Activated CD4-positive, alpha-beta T cell treated with anti-CD3 and anti-CD28 coated beads for 48 hours (primary cell): ENCODE measurements at regions not wholly inside any gene's neighbourhood (a gene's known extent, or its start where the extent isn't known, plus 50 kb on each side); places are given as distances from the start of the nearest gene placed in this dataset.
"Not testable (repeated sequence)": the region's sequence is repeated elsewhere in the genome, so short reads cannot be mapped to it uniquely, and the experiment has no call there.

Source experiments
- DNase-seq: peaks from one replicate; pipeline ENCODE4 v3.0.0-alpha.2; 2020

- no peak for DNase-seq
Measured at GRCh38 chr6:100084316-100084990, 90.4 kb upstream of the MCHR2 start.

DNA sequence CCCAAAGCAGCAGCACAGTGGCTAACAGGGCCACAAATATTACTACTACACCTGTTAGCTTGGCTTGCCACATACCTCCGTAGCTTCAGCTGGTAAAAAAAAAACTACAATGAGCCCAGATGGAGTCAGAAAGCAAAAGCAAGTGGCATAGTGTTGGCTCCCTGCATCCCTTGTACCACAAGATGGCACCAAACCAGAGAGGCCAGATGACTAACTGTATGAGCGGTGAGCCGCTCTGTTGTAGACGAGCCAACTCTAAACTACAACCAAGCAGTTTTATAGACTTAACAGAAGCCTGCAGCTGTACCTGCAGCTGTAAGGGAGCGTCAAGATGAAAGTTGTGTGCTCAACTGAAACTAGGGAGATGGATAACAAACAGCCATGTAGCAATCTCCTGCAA, 84.5 kb upstream of the MCHR2 start:
- peak; percentile 3 for DNase-seq

DNA sequence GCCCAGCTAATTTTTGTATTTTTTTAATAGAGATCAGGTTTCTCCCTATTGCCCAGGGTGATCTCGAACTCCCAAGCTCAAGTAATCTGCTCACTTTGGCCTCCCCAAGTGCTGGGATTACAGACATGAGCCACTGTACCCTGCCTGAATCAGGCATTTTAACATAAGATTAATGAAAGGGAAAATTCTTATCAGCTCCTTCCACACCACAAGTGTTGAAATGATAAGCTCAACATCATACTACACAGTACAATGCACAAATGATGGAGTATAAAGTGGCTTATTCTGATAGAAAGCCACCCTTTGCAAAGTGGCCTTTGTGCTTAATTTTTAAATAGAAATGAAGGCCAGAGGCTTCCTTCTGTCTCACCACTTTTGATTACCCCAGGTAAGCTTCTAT, 71.3 kb upstream of the MCHR2 start:
- no peak for DNase-seq

- no peak for DNase-seq
Measured at GRCh38 chr6:100062621-100063020, 68.6 kb upstream of the MCHR2 start.

DNA sequence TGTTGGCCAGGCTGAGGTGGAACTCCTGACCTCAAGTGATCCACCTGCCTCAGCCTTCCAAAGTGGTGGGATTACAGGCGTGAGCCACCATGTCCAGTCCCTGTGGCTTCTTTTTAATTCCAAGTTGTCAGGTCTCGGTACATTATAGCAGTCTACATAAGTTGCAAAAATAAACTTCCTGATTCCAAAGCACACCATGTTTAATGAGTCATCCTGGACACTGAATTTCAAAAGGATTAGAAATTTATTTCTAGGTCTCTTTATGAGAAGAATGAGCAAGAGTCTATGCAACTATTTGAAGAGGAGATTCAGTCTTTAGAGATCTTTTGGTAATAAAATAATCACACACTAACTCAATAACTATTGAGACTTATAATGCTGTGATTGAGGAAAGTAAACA, 63.9 kb upstream of the MCHR2 start:
- no peak for DNase-seq

- no peak for DNase-seq
Measured at GRCh38 chr6:100050550-100050949, 56.5 kb upstream of the MCHR2 start.

GRCh38 chr6:100043961-100044360, 49.9 kb upstream of the MCHR2 start:
- not testable (repeated sequence) for DNase-seq
